CD4-positive, alpha-beta memory T cell (primary cell): ENCODE measurements at regions not wholly inside any gene's neighbourhood (a gene's known extent, or its start where the extent isn't known, plus 50 kb on each side); places are given as distances from the start of the nearest gene placed in this dataset.

ENCODE experiments used
- CTCF ChIA-PET: fragments of 350-600 bp; sonication (Branson Sonifier 250); formaldehyde crosslinking; loops from one replicate; lab custom pipeline; 2021; ENCODE audit warnings: inconsistent platforms; ENCODE audit not compliant: partially characterized antibody; lab: Charles Lee
- POLR2A ChIA-PET: fragments of 350-600 bp; sonication (Branson Sonifier 250); formaldehyde crosslinking; loops from one replicate; lab custom pipeline; 2021; ENCODE audit not compliant: partially characterized antibody; lab: Charles Lee
- DNase-seq, 5 donors: peaks; one replicate each; pipeline versions ENCODE4 v3.0.0 to v3.0.0-alpha.2; 2020 to 2022; ENCODE audit warnings: mixed read lengths in 1 of 5
- H3K27ac ChIP-seq: one replicate; pipeline ENCODE4 v1.7.0; 2013; ENCODE audit warnings: low read depth, low read length
- H3K27me3 ChIP-seq: 2 replicates; pipeline ENCODE4 v1.7.0; 2013; ENCODE audit warnings: mild to moderate bottlenecking, low read length, moderate library complexity; ENCODE audit not compliant: insufficient read depth
- H3K36me3 ChIP-seq: 2 replicates; pipeline ENCODE4 v1.7.0; 2013; ENCODE audit warnings: mild to moderate bottlenecking, low read length, moderate library complexity; ENCODE audit not compliant: insufficient read depth
- H3K4me1 ChIP-seq: 2 replicates; pipeline ENCODE4 v1.7.0; 2013; ENCODE audit warnings: mild to moderate bottlenecking, low read length, moderate library complexity; ENCODE audit not compliant: insufficient read depth
- H3K4me3 ChIP-seq, 2 donors: one replicate each; pipeline ENCODE4 v1.7.0; 2013; ENCODE audit warnings: low read length in 2 of 2, mild to moderate bottlenecking in 1 of 2
- H3K9me3 ChIP-seq, 2 donors: one replicate each; pipeline ENCODE4 v1.7.0; 2013; ENCODE audit warnings: low read length in 2 of 2, control low read depth in 1 of 2; ENCODE audit not compliant: control insufficient read depth in 1 of 2
- H3K27ac Mint-ChIP-seq, 7 donors: one replicate each; pipeline ENCODE4 v1.8.0; 2020 to 2021; ENCODE audit warnings: mixed read lengths in 7 of 7, mild to moderate bottlenecking in 6 of 7, inconsistent platforms in 3 of 7, moderate library complexity in 3 of 7
- H3K27me3 Mint-ChIP-seq, 2 donors: one replicate each; pipeline ENCODE4 v1.8.0; 2020 to 2021; ENCODE audit warnings: mixed read lengths in 2 of 2
- H3K36me3 Mint-ChIP-seq, 2 donors: one replicate each; pipeline ENCODE4 v1.8.0; 2020 to 2021; ENCODE audit warnings: mixed read lengths in 2 of 2, inconsistent platforms in 1 of 2, mild to moderate bottlenecking in 1 of 2
- H3K4me1 Mint-ChIP-seq, 4 donors: one replicate each; pipeline ENCODE4 v1.8.0; 2020 to 2021; ENCODE audit warnings: mixed read lengths in 4 of 4, mild to moderate bottlenecking in 1 of 4
- H3K4me3 Mint-ChIP-seq, 8 donors: one replicate each; pipeline ENCODE4 v1.8.0; 2020 to 2021; ENCODE audit warnings: mixed read lengths in 8 of 8, mild to moderate bottlenecking in 7 of 8, moderate library complexity in 6 of 8, inconsistent platforms in 3 of 8
- H3K9me3 Mint-ChIP-seq, 8 donors: one replicate each; pipeline ENCODE4 v1.8.0; 2020 to 2021; ENCODE audit warnings: mixed read lengths in 8 of 8, mild to moderate bottlenecking in 5 of 8, inconsistent platforms in 3 of 8, moderate library complexity in 1 of 8
- intact Hi-C: fragments of 100-400 bp; cut with micrococcal nuclease; formaldehyde crosslinking; loops from one replicate; pipeline ENCODE4 v1.15.1; 2023

DNA sequence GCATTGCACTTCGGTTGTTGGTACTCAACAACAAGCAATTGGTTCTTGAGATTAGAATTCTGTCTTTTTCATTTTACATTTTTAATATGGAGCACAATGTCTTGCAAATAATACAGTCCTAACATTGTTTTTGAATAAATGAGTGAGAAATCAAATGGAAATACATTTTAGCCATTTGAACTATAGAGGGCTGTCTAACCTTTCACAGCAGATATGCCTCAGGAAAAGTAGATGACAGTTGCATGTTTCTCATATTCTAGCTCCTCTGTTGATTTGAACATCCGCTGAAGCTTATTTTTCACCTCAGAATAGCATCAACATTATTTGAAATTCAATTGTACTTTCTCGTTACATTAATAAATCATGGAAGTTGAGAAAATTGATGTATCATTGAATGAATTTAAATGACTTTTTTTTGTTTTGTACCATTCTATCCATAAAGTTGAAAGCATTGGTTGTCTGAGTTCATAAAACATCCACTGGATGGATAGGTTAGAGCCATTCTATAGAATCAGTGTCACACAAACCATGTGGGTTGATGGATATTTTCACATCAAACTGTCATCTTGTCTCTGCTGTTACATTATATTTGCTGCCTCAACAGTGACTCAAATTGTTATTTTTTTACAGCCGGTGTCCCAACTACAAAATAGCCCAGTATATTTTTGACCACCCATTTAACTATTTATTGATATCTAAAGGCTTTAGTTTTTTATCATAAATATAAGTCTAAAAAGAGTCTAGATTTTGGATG lies 928.3 kb downstream of the NSUN3 start:
- Histone ChIP-seq H3K27me3 (no peaks in the 10 kb centered on the region), H3K4me1 (no peaks in the 10 kb centered on the region), H3K36me3 (no peaks in the 10 kb centered on the region), H3K4me3 (no peak overlapping the region), H3K27ac (no peak overlapping the region), H3K9me3 (no peaks in the 10 kb centered on the region)
- Mint-ChIP-seq H3K27me3 (no peaks in the 10 kb centered on the region), H3K4me3 (no peak overlapping the region), H3K4me1 (no peaks in the 10 kb centered on the region), H3K9me3 (peaks cover 0 to 8% (median 4%) of the 10 kb centered on the region in 8 donors), H3K27ac (no peak overlapping the region), H3K36me3 (no peaks in the 10 kb centered on the region)
- ChIA-PET POLR2A (no interaction called here), CTCF (no interaction called here)
- intact Hi-C loops = no loop called here
- no peak for DNase-seq

DNA sequence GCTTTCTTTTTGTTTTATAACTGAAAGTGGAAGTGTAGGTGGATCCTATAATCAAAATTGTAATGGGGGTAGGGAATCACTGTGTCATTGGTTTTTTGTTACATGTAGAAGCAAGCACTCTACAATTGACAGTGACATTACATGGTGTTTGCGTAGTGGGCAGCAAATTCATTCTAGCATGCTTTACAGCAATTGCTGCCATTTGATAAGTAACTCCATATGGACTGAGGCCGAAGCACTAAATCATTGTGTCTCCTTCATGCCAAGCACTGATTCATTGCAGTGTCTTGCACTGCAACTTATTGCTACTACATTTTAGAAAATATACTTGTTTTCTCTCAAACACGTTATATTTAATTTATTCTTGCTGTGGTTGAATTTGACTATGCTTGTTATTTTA lies 933.9 kb downstream of the NSUN3 start:
- POLR2A ChIA-PET = no interaction called here
- no peak overlapping the region for H3K27ac Mint-ChIP-seq

DNA sequence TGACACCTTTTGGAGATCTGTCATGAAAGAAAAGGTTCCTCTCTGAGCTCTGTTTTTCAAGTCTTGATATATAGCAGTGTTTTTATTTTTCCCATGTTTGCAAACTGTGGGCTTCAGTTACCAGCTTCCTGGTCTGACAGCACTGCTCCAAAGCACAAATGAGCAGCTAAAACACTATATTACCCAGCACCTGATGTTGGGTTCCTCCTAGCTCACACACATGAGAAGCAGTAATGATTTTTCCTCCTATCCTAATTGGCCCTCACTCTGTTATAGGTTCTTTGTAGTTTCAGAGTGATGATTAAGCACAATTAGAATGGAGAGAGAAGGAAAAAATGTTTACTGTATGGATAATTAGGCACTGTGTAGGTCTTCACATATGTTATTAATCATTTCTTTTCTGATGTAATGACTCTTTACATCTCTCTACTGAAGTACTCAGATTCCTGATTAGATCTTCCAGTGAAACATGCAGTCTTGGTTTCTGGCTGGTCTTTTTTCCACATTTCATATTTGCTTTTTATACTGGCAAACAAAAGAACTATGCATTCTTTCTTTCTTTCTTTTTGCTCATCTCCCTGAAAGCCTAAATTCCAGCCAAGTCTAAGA lies 939.7 kb downstream of the NSUN3 start:
- Histone ChIP-seq H3K4me1 (no peaks in the 10 kb centered on the region), H3K27ac (no peak overlapping the region), H3K4me3 (no peak overlapping the region), H3K9me3 (no peaks in the 10 kb centered on the region), H3K27me3 (no peaks in the 10 kb centered on the region), H3K36me3 (no peaks in the 10 kb centered on the region)
- H3K27me3 Mint-ChIP-seq = no peaks in the 10 kb centered on the region
- intact Hi-C loops = no loop called here
- no peak overlapping the region for H3K4me3 Mint-ChIP-seq
- H3K9me3 Mint-ChIP-seq = peaks cover 0 to 7% (median 2%) of the 10 kb centered on the region in 8 donors
- ChIA-PET CTCF (no interaction called here), POLR2A (no interaction called here)
- no peaks in the 10 kb centered on the region for H3K4me1 Mint-ChIP-seq
- H3K27ac Mint-ChIP-seq = no peak overlapping the region
- no peak for DNase-seq
- no peaks in the 10 kb centered on the region for H3K36me3 Mint-ChIP-seq

More for the DNA sequence above, 933.9 kb downstream of the NSUN3 start:
- no peaks in the 10 kb centered on the region for H3K27me3 ChIP-seq
- Mint-ChIP-seq H3K9me3 (peaks cover 0 to 6% (median 4%) of the 10 kb centered on the region in 8 donors), H3K4me3 (no peak overlapping the region), H3K27me3 (no peaks in the 10 kb centered on the region), H3K36me3 (no peaks in the 10 kb centered on the region), H3K4me1 (no peaks in the 10 kb centered on the region)
- intact Hi-C loops = no loop called here
- no peaks in the 10 kb centered on the region for H3K36me3 ChIP-seq
- H3K9me3 ChIP-seq = no peaks in the 10 kb centered on the region
- H3K4me3 ChIP-seq = no peak overlapping the region
- H3K27ac ChIP-seq = no peak overlapping the region
- DNase-seq = no peak
- H3K4me1 ChIP-seq = no peaks in the 10 kb centered on the region
- CTCF ChIA-PET = no interaction called here

DNA sequence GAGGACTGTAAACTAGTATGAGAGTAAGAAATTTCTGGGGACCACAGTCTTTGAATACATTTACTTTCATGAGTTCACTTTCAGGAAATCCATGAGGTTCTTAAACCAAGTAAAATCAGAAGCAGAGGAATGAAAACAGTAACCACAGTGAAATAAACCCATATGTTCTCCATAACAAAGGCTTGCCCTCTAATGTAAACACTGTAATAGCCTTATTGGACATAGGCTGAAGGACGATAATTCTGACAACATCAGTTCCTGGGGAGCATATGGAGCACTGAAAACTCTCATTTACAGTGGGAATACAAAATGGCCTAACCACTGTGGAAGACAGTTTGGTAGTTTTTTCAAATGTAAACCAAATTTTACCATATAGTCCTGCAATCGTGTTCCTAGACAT lies 965.8 kb downstream of the NSUN3 start:
- Mint-ChIP-seq H3K4me1 (no peaks in the 10 kb centered on the region), H3K27ac (no peak overlapping the region), H3K9me3 (peaks cover 0 to 5% (median 0%) of the 10 kb centered on the region in 8 donors), H3K4me3 (no peak overlapping the region), H3K27me3 (no peaks in the 10 kb centered on the region), H3K36me3 (no peaks in the 10 kb centered on the region)
- Histone ChIP-seq H3K4me3 (no peak overlapping the region), H3K27ac (no peak overlapping the region), H3K36me3 (no peaks in the 10 kb centered on the region), H3K4me1 (no peaks in the 10 kb centered on the region), H3K27me3 (no peaks in the 10 kb centered on the region), H3K9me3 (no peaks in the 10 kb centered on the region)
- intact Hi-C loops = no loop called here
- ChIA-PET CTCF (no interaction called here), POLR2A (no interaction called here)
- no peak for DNase-seq

DNA sequence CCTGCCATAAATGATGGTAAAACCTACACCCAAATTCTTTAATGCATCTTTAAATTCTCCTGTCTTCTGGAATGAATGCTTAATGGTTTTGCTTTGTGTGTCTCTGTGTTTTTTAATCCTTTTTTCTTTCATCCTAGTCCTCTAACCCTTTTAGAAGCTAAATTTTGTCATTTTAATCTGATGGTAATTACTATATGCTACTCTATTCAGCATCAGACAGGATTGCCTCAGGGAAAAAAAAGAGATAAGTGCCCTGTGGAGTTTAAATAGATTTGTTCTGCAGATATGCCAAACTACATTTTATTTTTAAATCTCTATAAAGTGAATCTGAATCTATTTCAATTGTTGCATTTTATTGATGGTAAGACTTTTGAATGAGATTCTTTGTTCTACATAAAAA lies 966.8 kb downstream of the NSUN3 start:
- H3K4me1 ChIP-seq = no peaks in the 10 kb centered on the region
- H3K9me3 Mint-ChIP-seq = peaks cover 0 to 5% (median 1%) of the 10 kb centered on the region in 8 donors
- intact Hi-C loops = no loop called here
- H3K27ac Mint-ChIP-seq = no peak overlapping the region
- no peak for DNase-seq
- no peak overlapping the region for H3K27ac ChIP-seq
- no peaks in the 10 kb centered on the region for H3K27me3 Mint-ChIP-seq
- H3K4me3 ChIP-seq = no peak overlapping the region
- H3K27me3 ChIP-seq = no peaks in the 10 kb centered on the region
- no peaks in the 10 kb centered on the region for H3K36me3 Mint-ChIP-seq
- POLR2A ChIA-PET = no interaction called here
- H3K9me3 ChIP-seq = no peaks in the 10 kb centered on the region
- CTCF ChIA-PET = no interaction called here
- no peak overlapping the region for H3K4me3 Mint-ChIP-seq
- no peaks in the 10 kb centered on the region for H3K36me3 ChIP-seq
- H3K4me1 Mint-ChIP-seq = no peaks in the 10 kb centered on the region

DNA sequence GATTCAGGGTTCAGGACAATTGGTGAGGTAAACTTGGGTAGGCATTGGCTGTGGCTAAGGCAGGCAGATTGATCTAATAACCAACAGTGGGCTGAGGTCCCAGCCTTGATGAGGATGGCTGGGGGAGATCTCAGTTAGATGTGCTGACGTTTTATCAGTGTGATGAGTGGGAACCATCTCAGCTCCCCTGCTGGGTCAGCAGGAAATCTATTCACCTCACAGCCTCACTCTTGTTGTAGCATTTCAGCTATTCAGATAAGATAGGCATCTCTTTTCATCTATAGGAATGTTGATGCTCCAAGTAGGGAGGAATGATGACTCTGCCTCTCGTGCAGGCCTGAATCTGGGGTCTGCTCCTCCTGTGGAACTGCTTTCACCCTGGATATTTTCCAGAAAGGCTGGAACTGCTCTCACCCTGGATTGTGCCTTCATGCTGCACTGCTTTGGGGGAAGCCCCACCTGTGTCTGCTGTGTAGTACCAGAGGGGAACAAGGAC lies 973.7 kb downstream of the NSUN3 start:
- Mint-ChIP-seq H3K4me1 (no peaks in the 10 kb centered on the region), H3K27me3 (no peaks in the 10 kb centered on the region), H3K4me3 (no peak overlapping the region), H3K27ac (no peak overlapping the region), H3K9me3 (peaks cover 0 to 16% (median 4%) of the 10 kb centered on the region in 8 donors), H3K36me3 (no peaks in the 10 kb centered on the region)
- intact Hi-C loops = no loop called here
- H3K9me3 ChIP-seq = no peaks in the 10 kb centered on the region
- H3K4me3 ChIP-seq = no peak overlapping the region
- H3K4me1 ChIP-seq = no peaks in the 10 kb centered on the region
- POLR2A ChIA-PET = no interaction called here
- CTCF ChIA-PET = no interaction called here
- no peak for DNase-seq
- no peaks in the 10 kb centered on the region for H3K36me3 ChIP-seq
- H3K27me3 ChIP-seq = no peaks in the 10 kb centered on the region
- H3K27ac ChIP-seq = no peak overlapping the region

DNA sequence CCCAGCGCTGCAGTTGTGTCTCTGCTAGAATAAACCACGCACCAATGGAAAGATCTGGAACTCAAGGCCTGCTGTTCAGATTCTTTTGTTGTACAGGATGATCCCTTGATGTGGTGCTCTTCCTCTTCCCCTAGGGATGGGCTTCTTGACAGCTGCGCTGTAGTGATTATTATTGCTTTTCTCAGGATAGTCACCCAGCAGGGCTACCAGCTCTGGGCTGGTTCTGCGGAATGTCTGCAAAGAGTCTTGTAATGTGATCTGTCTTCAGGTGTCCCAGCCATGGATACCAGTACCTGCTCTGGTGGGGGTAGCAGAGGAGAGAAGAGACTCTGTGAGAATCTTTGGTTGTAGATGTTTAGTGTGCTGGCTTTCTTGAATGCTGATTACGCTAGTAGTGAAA lies 974.2 kb downstream of the NSUN3 start:
- H3K27ac Mint-ChIP-seq = no peak overlapping the region
- Histone ChIP-seq H3K4me1 (no peaks in the 10 kb centered on the region), H3K27ac (no peak overlapping the region), H3K36me3 (no peaks in the 10 kb centered on the region), H3K4me3 (no peak overlapping the region), H3K9me3 (no peaks in the 10 kb centered on the region), H3K27me3 (no peaks in the 10 kb centered on the region)
- POLR2A ChIA-PET = no interaction called here
- intact Hi-C loops = no loop called here
- DNase-seq = no peak
- no peaks in the 10 kb centered on the region for H3K4me1 Mint-ChIP-seq
- CTCF ChIA-PET = no interaction called here
- peaks cover 0 to 16% (median 3%) of the 10 kb centered on the region in 8 donors for H3K9me3 Mint-ChIP-seq
- no peaks in the 10 kb centered on the region for H3K27me3 Mint-ChIP-seq
- H3K4me3 Mint-ChIP-seq = no peak overlapping the region
- H3K36me3 Mint-ChIP-seq = no peaks in the 10 kb centered on the region
